ENCODE measurements at regions not wholly inside any gene's neighbourhood (a gene's known extent, or its start where the extent isn't known, plus 50 kb on each side); places are given as distances from the start of the nearest gene placed in this dataset.
"Not testable (repeated sequence)": the region's sequence is repeated elsewhere in the genome, so short reads cannot be mapped to it uniquely, and the experiment has no call there.

DNA sequence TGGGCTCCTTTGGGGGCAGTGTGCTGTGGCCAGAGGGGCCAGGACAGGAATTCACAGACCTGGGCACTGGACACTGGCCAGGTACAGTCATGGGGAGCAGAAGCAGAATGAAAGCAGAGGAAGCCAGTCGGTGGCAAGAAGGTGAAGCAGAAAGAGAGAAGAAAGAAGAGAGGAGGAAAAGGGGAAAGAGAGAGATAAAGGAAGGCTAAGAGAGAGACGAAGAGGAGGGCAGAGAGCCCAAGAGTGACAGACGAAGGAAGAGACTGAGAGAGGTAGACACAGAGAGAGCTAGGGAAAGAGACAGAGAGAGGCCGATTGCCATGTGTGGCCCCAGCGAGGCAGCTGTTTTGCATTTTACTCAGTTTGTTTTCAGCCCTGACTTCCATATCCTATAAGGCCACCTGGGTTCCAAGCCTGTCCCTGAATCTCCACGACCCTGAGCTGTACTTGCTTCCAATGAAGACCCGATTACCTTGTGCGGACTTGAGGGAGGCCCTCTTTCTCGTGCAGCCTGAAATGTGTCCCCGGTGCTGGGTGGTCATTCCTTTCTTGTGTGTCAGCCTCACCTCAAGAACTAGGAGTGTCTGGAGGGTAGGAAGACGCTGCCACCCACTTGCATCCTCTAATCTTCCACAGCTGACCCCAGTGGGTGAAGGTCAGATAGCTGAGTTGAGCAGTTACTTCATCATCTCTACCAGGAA is 73.9 kb downstream of the LSM3 start:
- no peak for DNase-seq

DNA sequence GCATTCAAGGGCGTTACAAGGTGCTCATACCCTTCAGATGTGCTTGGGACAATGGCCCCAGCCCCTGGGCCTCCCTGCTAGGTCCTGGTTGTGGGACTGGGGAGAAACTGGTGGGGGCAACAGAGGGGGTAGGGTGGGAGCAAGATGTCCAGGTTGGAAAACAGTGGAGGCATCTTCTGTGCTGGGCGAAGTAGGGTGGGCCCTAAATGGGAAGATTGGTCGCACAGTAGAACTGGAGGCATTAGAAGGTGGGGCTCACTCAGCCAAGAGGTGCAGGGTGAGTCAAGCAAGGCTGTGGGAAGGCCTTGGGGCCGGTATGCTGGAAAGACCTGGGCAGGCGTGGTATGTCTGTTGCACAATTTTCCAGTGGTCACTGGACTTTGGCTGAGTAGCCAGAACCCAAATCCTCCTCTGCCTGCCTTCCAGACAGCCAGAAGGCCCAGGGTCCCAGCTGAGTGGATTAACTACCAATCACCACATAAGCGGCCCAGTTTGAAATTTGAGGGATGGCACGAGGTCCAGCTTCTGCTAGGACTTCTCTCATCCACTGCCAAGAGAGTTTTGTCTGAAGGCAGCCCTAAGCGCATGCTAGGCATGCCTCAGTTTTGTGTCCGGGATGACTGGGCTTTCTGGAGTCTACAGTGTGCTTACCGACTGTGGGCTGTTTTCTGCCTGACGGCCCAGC is 74.5 kb downstream of the LSM3 start:
- DNase-seq: no peak

DNA sequence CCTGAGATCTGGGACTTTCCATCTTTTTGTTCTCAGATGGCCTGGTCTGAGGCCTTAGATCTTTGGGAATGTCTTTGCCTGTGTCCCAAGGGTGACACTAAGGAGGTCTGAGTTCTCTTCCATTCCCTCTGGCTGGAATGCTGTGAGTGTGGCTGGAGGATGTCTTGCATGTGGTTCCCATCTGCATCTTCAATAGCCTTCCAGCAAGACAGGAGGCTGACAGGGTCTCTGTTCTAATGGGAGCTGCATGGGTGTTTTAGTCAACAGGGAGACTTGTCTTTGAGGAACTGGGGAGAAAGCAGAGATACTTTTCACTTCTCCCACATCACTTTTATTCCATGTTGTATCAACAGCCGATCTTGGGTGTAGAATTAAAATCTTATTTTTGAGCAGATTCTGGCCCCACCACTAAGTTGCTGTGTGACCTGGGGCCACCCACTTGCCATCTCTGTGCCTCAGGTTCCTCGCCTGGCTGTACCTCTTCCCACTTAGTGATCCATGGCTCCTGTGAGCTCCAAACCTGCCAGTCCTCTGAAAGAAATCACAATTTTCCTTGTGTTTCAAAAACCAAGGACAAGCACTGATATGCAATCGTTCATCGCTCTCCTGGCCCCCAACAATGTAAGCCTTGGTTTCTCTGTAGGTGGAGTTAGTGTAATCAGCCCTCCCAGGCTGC is 75.2 kb downstream of the LSM3 start:
- no peak for DNase-seq

DNA sequence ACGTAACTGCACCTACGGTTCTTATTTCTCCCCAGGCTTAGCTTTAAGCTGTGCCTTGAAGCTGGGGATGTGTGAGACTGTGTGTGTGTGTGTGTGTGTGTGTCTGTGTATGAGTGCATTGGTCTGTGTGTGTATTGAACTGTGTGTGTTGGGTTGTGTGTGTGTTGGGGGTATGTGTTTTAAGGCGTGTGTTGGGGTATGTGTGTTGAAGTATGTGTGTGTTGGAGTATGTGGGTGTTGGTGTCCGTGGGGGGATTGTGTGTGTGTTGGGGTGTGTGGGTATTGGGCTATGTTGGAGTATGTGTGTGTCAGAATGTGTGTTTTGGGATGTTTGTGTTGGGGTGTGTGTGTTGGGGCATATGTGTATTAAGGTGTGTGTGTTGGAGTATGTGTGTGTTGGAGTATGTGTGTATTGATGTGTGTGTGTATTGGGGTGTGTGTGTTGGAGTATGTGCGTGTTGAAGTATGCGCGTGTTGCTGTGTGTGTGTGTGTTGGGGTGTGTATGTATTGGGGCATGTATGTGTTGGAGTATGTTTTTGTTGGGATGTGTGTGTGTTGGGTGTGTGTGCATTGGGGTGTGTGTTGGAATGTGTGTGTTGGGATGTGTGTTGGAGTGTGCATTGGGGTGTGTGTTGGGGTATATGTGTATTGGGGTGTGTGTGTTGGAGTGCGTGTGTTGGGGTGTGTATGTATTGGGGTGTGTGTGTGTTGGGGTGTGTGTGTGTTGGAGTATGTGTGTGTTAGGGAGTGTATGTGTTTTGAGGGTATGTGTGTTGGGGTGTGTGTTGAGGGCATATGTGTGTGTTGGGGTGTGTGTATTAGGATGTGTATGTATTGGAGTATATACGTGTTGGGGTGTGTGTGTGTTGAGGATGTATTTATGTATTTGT is 76.4 kb downstream of the LSM3 start:
- no peak for DNase-seq

DNA sequence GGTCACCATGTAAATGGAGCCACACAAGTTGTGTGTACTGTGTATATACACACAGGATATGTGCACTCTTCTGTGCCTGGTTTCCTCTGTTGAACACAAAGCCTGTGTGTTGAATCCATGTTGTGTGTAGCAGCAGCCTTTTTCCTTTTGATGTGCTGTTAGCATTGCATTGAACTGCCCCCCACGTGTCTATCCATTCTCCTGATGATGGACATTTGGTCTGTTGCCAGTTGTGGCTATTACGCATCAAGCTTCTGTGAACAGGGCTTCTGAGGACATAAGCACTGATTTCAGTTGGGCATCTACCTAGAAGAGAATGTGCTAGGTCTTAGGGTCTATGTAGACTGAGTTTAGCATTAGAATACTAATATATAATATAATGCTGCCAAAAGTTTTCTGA is 77.4 kb downstream of the LSM3 start:
- no peak for DNase-seq

DNA sequence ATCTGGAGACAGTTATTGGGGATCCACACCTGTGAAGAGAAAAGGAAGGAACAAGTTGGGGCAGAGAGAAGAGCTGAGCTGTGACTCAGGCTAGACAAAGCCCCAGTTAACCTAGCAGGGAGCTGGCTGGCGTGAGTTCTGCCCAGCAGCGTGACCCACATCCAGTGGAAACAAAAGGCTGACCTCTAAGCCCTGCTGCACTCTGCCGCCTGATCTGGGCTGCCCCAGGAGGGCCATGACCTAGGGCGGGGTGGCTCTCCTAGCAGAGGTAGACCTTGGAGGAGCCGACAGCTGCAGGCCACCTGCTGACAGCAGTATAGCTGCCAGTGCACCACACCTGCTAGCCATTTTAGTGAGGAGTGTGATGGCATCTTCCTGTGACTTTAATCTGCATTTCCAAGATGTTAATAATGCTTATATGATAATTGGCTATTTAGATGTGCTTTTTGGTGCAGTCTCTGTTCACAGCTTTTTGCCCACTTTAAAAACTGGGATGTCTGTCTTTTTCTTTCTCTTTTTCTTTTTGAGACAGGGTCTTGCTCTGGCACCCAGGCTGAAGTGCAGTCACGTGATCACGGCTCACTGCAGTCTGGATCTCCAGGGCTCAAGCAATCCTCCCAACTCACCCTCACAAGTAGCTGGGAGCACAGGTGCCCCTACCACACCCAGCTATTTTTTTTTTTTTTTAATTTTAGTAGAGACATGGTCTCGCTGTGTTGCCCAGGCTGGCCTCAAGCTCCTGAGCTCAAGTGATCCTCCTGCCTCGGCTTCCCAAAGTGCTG is 78.1 kb downstream of the LSM3 start:
- no peak for DNase-seq

DNA sequence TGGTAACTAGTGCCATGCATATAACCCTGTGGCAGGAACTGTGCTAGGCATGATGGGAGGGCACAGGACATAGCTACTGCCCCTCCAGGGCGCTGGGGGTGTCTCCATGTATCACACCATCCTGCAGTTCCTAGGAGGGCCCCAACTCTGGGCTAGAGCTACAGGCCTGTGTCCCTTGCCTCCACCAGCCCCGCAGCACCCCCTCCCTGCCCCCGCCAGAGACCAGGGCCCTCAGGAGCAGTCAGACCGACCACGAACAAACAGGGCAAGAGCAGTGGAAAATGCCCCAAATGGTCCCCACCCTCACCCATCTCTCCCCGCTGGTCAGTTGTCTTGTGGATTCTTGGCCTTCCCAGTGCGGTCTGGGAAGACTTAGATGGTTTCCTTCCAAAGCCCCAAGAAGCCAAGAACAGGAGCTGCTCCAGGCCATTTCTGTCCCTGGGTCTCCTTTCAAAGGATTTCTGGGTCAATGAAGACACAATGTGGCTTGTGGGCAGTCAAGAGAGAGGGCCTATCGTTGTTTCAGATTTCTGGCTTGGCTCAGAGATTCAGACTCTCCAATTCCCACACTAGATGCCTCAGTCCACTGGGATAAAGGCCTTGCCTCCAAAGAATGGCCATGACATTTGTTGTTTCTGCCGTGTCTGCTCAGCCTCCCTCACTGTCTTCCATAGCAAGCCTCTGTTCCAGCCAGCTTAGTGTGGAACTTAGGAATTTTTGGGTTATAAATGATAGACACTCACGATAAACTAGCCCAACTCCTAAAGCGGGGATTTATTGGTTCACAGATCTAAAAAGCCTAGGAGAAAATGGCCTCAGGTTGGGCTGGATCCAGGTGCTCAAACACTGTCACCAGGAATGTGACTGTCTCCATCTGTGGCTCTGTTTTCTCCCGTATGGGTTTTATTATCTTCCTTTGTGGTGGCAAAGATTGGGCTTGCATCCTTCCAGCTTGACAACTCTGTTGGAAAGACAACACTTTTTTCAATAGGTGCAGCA is 80.6 kb downstream of the LSM3 start:
- no peak for DNase-seq

DNA sequence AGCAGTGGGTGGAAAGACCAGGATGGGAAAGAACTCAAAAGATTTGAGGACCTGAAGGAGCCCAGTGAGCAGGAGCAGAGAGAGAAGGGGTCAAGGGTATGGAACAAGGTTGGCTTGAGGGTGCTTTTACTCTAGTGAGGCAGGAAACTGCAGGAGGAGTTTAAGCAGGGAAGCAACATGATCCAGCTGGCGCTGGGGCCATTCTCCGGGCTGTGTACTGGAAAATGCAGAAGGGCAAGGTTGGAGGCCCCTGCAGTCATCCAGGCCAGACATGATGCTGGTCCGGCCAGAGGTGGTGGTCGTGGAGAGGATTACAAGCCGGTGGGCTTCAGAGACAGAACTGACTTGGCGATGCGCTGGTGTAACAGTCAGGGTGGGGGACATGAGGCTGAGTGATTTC is 81.8 kb downstream of the LSM3 start:
- no peak for DNase-seq

DNA sequence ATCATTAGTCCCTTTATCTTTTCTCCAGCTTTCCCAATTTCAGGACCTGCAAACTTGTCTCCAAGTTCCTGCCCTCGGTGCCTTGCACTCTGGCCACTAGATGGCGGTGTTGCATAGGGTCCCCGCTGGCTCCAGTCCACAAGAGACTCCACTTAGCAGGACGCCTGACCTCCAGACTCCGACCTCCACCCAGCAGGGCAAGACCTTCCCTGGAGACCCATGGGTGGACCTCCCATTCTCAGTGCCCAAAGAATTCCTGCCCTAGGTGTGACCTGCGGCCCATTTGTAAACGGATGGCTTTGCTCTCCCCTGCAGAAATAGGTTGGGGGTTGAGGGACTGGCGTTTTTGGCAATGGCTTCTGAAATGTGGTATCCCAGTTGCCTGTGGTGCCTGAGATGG is 82.6 kb downstream of the LSM3 start:
- DNase-seq: peak; percentile 92

DNA sequence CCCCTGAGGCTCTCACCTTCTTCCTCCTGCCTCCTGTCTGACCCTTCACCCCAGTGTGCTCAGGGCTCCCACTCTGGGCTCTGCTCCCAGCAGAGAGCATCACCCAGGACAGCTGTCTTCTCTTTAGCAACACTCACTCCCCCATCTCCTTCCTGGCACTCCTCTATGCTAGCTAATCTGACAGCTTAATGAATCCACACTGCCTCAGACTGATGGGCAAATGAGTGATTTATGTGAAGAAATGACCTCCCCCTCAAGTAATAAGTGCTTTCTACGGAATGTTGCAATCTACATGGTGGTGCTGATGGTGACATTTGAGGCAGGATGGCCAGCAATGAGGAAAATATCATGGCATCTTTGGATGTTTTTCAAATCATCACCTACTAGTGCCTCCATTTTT is 83.6 kb downstream of the LSM3 start:
- DNase-seq: no peak

DNA sequence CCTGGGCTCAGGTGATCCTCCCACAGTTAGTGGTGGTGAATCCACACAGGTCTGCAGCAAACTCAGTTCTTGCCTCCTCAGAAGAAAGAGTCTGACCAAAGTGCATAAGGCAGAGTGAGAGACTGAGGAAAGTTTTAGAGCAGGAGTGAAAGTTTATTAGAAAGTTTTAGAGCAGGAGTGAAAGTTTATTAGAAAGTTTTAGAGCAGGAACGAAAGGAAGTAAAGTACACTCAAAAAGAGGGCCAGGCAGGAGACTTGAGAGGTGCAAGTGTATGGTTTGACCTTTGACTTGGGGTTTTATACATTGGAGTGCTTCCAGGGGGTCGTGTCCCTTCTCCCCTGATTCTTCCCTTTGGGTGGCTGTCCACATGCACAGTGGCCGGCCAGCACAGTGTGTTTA is 84.2 kb downstream of the LSM3 start:
- no peak for DNase-seq

DNA sequence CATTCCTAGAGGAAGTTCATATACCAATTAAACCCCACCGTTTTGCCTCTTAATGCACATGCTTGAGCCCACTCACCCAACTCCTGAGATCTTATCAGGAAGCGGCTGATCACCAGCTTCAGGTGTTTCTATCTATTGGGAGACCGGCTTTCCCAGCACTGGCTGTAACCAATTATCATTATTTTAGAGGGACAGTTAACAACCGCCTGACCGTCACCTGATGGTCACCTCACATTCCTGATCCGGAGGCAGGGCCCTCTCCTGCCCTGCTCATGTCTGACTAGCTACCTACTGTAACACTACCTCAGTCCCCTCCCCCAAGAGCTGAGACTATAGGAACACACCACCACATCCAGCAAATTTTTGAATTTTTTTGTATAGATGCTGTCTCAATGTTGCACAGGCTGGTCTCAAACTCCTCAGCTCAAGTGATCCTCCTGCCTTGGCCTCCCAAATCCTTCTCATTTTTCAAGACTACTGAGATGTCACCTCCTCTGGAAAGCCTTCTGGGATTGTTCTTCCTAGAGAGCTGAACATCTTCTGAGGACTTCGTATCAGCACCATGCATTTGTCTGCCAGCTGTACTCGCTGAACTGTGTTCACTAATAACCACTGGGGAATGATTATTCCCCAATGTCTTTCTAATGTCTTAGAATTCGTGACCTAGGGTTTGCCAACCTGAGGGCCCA is 84.8 kb downstream of the LSM3 start:
- DNase-seq: no peak

DNA sequence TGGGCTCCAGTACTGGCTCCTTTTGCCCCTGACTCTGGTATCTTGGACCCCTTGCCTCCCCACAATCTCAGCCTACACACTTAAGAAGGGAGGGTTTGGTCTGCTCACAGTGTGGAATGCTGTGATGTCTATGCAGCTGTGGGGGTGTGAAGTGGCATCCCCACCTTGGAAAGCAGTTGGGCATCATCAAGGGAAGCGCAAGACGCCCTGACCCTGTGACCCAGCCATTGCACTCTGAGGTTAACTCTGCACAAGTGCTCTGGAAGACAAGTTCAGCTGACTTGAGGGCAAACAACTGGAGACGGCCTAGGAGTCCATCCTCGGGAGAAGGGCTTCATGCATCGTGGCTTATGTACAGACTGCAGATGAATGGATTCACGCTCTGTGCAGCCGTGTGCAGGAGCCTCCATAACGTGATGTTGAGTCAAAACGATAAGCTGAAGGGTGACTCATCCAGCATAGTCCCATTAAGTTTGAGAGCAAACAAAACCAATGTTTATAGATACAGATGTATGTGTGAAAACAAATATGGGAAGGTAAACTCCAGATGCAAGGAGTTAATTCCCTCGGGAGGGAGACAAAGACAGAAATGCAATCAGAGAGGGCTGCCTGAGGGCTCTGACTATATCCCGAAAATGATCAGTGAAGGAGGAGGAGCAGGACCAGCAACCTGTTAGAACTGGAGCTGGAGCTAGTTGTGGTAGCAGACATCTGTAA is 86.8 kb downstream of the LSM3 start:
- DNase-seq: no peak

DNA sequence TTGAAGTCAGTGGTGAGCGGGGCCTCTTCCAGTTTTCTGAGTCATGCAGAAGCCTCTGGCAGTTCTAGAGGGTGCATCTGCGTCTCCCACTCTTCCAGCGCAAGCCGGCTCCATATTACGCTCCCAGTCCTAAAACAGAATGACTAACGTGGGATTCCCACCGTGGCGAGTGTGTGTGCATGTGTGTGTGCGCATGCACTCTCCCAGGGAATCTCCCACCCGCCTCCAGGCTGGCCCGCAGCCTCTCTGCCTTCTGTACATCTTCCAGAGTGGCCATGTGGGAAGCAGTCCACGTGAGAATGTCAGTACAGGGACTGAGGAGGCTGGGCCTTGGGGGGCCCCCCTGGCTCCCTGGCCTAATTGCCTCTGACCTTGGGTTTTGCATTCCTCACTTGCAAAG is 87.7 kb downstream of the LSM3 start:
- peak; percentile 74 for DNase-seq

DNA sequence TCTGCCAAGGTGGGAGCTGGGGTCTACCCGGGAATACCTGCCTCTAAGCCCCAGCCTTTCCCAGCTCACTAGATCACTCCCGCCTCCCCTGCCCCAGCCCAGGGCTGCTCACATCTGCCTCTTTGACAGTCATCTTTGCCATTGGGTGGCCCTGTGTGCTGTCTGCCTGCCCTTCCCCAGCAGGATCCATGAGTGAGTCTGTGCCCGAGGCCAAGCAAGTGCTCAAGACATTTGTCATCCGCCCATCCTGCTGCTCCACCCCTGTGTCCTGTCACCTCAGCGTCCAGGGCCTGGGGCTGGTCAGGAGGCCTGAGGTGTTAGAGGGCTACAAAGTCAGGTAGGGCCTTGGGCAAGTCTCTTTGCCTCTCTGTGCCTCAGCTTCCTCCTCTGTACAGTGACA is 89.4 kb downstream of the LSM3 start:
- no peak for DNase-seq

DNA sequence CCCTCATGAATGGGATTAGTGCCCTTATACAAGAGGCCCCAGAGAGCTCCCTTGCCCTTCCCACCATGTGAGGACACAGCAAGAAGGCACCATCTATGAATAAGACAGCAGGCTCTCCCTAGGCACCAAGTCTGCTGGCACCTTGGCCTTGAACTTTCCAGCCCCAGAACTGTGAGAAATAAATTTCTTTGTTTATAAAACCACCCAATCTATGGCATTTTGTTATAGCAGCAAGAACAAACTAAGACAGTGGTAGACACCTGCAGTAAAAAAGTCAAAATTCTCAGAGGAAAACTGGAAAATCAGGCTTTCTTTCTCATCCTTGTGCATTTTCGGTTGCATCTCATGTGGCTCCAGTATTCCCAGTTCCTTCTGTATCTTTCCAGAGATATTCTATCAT is 90.3 kb downstream of the LSM3 start:
- no peak for DNase-seq

DNA sequence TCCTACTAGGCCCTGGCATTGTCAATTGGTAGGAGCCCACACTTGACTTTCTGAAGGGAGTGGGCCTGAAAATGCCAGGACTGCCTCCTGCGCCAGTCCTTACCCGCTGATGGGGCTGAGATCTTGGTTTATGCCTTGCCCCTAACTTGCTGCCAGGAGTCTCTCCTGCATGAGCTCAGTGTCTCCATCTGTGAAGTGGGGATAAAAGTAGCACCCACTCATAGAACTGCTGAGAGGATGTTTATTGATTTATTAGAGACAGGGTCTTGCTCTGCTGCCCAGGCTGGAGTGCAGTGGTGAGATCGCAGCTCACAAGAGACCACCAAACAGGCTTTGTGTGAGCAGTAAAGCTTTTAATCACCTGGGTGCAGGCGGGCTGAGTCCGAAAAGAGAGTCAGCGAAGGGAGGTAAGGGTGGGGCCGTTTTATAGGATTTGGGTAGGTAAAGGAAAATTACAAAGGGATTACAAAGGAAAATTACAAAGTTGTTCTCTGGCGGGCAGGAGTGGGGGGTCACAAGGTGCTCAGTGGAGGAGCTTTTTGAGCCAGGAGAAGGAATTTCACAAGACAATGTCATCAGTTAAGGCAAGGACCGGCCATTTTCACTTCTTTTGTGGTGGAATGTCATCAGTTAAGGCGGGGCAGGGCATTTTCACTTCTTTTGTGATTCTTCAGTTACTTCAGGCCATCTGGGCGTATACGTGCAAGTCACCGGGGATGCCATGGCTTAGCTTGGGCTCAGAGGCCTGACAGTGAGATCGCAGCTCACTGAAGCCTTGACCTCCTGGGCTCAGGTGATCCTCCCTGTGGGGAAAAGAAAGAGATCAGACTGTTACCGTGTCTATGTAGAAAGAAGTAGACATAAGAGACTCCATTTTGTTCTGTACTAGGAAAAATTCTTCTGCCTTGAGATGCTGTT is 93.7 kb downstream of the LSM3 start:
- DNase-seq: not testable (repeated sequence)

DNA sequence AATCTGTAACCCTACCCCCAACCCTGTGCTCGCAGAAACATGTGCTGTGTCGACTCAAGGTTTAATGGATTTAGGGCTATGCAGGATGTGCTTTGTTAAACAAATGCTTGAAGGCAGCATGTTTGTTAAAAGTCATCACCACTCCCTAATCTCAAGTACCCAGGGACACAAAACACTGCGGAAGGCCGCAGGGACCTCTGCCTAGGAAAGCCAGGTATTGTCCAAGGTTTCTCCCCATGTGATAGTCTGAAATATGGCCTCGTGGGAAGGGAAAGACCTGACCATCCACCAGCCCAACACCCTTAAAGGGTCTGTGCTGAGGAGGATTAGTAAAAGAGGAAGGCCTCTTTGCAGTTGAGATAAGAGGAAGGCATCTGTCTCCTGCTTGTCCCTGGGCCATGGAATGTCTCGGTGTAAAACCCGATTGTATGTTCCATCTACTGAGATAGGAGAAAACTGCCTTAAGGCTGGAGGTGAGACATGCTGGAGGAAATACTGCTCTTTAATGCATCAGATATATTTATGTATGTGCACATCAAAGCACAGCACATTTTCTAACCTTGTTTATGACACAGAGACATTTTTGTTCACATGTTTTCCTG is 94.4 kb downstream of the LSM3 start:
- DNase-seq: not testable (repeated sequence)
